ENCODE measurements at regions not wholly inside any gene's neighbourhood (a gene's known extent, or its start where the extent isn't known, plus 50 kb on each side); places are given as distances from the start of the nearest gene placed in this dataset.

- no peaks in the 10 kb centered on the region for H3K36me3 ChIP-seq
- peaks cover 0 to under 1% (median 0%) of the 10 kb centered on the region in 12 donors for H3K9me3 ChIP-seq
- DNase-seq (no peak), ATAC-seq (no peak)
- H3K4me3 ChIP-seq, result no peak overlapping the region
- H3K27me3 ChIP-seq, result no peaks in the 10 kb centered on the region
- TF ChIP-seq, protein P1, sequence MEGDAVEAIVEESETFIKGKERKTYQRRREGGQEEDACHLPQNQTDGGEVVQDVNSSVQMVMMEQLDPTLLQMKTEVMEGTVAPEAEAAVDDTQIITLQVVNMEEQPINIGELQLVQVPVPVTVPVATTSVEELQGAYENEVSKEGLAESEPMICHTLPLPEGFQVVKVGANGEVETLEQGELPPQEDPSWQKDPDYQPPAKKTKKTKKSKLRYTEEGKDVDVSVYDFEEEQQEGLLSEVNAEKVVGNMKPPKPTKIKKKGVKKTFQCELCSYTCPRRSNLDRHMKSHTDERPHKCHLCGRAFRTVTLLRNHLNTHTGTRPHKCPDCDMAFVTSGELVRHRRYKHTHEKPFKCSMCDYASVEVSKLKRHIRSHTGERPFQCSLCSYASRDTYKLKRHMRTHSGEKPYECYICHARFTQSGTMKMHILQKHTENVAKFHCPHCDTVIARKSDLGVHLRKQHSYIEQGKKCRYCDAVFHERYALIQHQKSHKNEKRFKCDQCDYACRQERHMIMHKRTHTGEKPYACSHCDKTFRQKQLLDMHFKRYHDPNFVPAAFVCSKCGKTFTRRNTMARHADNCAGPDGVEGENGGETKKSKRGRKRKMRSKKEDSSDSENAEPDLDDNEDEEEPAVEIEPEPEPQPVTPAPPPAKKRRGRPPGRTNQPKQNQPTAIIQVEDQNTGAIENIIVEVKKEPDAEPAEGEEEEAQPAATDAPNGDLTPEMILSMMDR (IDR thresholded peaks at IDR 0.05), result no peak
- TF ChIP-seq POLR2A (IDR thresholded peaks at IDR 0.05), result no peak
- H3K4me1 ChIP-seq, result peaks cover 0 to 21% (median 8%) of the 10 kb centered on the region in 12 donors
- no peak overlapping the region for H3K27ac ChIP-seq
- intact Hi-C loops (cut with DNase I), result no loop called here
Measured at GRCh38 chr5:126046846-126047571, 376.2 kb upstream of the GRAMD2B start.

- 92 to 100% (median 97%) methylated on average over 1 of the region's 1 CpG for WGBS, 4 donors
- H3K4me3 ChIP-seq, result no peak overlapping the region
- H3K27ac ChIP-seq, result no peak overlapping the region
- no peaks in the 10 kb centered on the region for H3K27me3 ChIP-seq
- intact Hi-C loops (cut with DNase I), result no loop called here
- peaks cover 0 to 5% (median 0%) of the 10 kb centered on the region in 12 donors for H3K9me3 ChIP-seq
- no peak for ATAC-seq
- no peak for DNase-seq
- peaks cover 0 to 16% (median 0%) of the 10 kb centered on the region in 12 donors for H3K4me1 ChIP-seq
- no peaks in the 10 kb centered on the region for H3K36me3 ChIP-seq
- TF ChIP-seq POLR2A (IDR thresholded peaks at IDR 0.05), result no peak
- TF ChIP-seq, protein P1 (IDR thresholded peaks at IDR 0.05), result no peak
Measured at GRCh38 chr5:126052120-126052519, 371.1 kb upstream of the GRAMD2B start.

DNA sequence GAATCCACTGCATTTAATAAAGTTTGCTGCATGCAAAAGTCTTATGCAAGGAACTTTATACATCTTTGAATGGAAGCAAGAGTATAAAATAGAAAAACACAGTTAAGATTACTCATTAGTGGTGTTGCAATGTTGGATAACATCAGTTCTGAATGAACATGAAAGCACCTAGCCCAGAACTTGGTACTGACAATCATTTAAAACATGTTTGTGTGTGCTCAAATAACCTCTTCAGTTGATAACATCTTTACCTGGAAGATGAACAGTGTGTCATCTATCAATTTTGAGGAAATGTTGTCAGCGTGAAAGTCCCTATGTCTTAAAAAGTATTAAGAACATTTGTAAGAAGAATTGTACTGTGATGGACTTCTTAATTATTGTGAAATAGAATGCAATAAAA lies 370.4 kb upstream of the GRAMD2B start:
- intact Hi-C loops (cut with DNase I), result no loop called here
- 91 to 100% (median 97%) methylated on average over 1 of the region's 1 CpG for WGBS, 4 donors

GRCh38 chr5:126053630-126054029 lies 369.6 kb upstream of the GRAMD2B start:
- DNase-seq (no peak), ATAC-seq (no peak)
- no peaks in the 10 kb centered on the region for H3K36me3 ChIP-seq
- TF ChIP-seq POLR2A (IDR thresholded peaks at IDR 0.05), result no peak
- TF ChIP-seq, protein P1 (IDR thresholded peaks at IDR 0.05), result no peak
- peaks cover 0 to 9% (median 0%) of the 10 kb centered on the region in 12 donors for H3K9me3 ChIP-seq
- no peak overlapping the region for H3K27ac ChIP-seq
- H3K27me3 ChIP-seq, result no peaks in the 10 kb centered on the region
- WGBS, 4 donors, result 38 to 61% (median 55%) methylated on average over 2 of the region's 2 CpGs
- H3K4me3 ChIP-seq, result no peak overlapping the region
- intact Hi-C loops (cut with DNase I), result no loop called here
- H3K4me1 ChIP-seq, result peaks cover 0 to 16% (median 0%) of the 10 kb centered on the region in 12 donors

More for the DNA sequence above, 370.4 kb upstream of the GRAMD2B start:
- Histone ChIP-seq H3K27me3 (no peaks in the 10 kb centered on the region), H3K4me1 (peaks cover 0 to 16% (median 0%) of the 10 kb centered on the region in 12 donors), H3K4me3 (no peak overlapping the region), H3K9me3 (peaks cover 0 to 5% (median 0%) of the 10 kb centered on the region in 12 donors), H3K36me3 (no peaks in the 10 kb centered on the region), H3K27ac (no peak overlapping the region)
- TF ChIP-seq POLR2A (IDR thresholded peaks at IDR 0.05), result no peak
- TF ChIP-seq, protein P1 (IDR thresholded peaks at IDR 0.05), result no peak
- DNase-seq, result no peak
- no peak for ATAC-seq
